ENCODE measurements at regions not wholly inside any gene's neighbourhood (a gene's known extent, or its start where the extent isn't known, plus 50 kb on each side); places are given as distances from the start of the nearest gene placed in this dataset.

- H3K27me3 ChIP-seq = peaks cover 39% of the 10 kb centered on the region
- no peaks in the 10 kb centered on the region for H3K9me3 ChIP-seq
- TF ChIP-seq CTCF (IDR thresholded peaks at IDR 0.05) = no peak
- H3K4me3 ChIP-seq (ENCODE audit: low read depth in 1 of 2, low read length in 1 of 2) = no peak overlapping the region
- peaks cover 0 to 4% of the 10 kb centered on the region in 2 experiments for H3K4me1 ChIP-seq (ENCODE audit: control insufficient read depth in 1 of 2, insufficient read depth in 1 of 2, low read depth in 1 of 2, low read length in 1 of 2)
- no peaks in the 10 kb centered on the region for H3K36me3 ChIP-seq
- H3K27ac ChIP-seq = no peak overlapping the region
Measured at GRCh38 chr19:32219881-32220472, 125.4 kb upstream of the ZNF507 start.

- Histone ChIP-seq H3K9me3 (no peaks in the 10 kb centered on the region), H3K27ac (no peak overlapping the region), H3K27me3 (peaks cover 49% of the 10 kb centered on the region), H3K4me3 (ENCODE audit: low read depth in 1 of 2, low read length in 1 of 2) (no peak overlapping the region), H3K4me1 (ENCODE audit: control insufficient read depth in 1 of 2, insufficient read depth in 1 of 2, low read depth in 1 of 2, low read length in 1 of 2) (peaks cover 0 to 4% of the 10 kb centered on the region in 2 experiments), H3K36me3 (no peaks in the 10 kb centered on the region)
- no peak for TF ChIP-seq CTCF (IDR thresholded peaks at IDR 0.05)
Measured at GRCh38 chr19:32220951-32221350, 124.5 kb upstream of the ZNF507 start.

GRCh38 chr19:32222556-32222955, 122.9 kb upstream of the ZNF507 start:
- Histone ChIP-seq H3K9me3 (no peaks in the 10 kb centered on the region), H3K4me1 (ENCODE audit: control insufficient read depth in 1 of 2, insufficient read depth in 1 of 2, low read depth in 1 of 2, low read length in 1 of 2) (peaks cover 0 to 4% of the 10 kb centered on the region in 2 experiments), H3K27me3 (peaks cover 60% of the 10 kb centered on the region), H3K36me3 (no peaks in the 10 kb centered on the region), H3K27ac (no peak overlapping the region), H3K4me3 (ENCODE audit: low read depth in 1 of 2, low read length in 1 of 2) (no peak overlapping the region)
- no peak for TF ChIP-seq CTCF (IDR thresholded peaks at IDR 0.05)

GRCh38 chr19:32223106-32223505, 122.3 kb upstream of the ZNF507 start:
- Histone ChIP-seq H3K4me1 (ENCODE audit: control insufficient read depth in 1 of 2, insufficient read depth in 1 of 2, low read depth in 1 of 2, low read length in 1 of 2) (peaks cover 0 to 4% of the 10 kb centered on the region in 2 experiments), H3K9me3 (no peaks in the 10 kb centered on the region), H3K27ac (no peak overlapping the region), H3K36me3 (no peaks in the 10 kb centered on the region), H3K4me3 (ENCODE audit: low read depth in 1 of 2, low read length in 1 of 2) (no peak overlapping the region), H3K27me3 (peaks cover 64% of the 10 kb centered on the region)
- no peak for TF ChIP-seq CTCF (IDR thresholded peaks at IDR 0.05)

GRCh38 chr19:32223595-32224370, 121.6 kb upstream of the ZNF507 start:
- H3K4me1 ChIP-seq (ENCODE audit: control insufficient read depth in 1 of 2, insufficient read depth in 1 of 2, low read depth in 1 of 2, low read length in 1 of 2) = peaks cover 0 to 4% of the 10 kb centered on the region in 2 experiments
- H3K27ac ChIP-seq = no peak overlapping the region
- H3K4me3 ChIP-seq (ENCODE audit: low read depth in 1 of 2, low read length in 1 of 2) = no peak overlapping the region

More at GRCh38 chr19:32223595-32224370, 121.6 kb upstream of the ZNF507 start:
- no peaks in the 10 kb centered on the region for H3K36me3 ChIP-seq
- no peaks in the 10 kb centered on the region for H3K9me3 ChIP-seq
- no peak for TF ChIP-seq CTCF (IDR thresholded peaks at IDR 0.05)
- peaks cover 64% of the 10 kb centered on the region for H3K27me3 ChIP-seq
